ENCODE measurements at regions not wholly inside any gene's neighbourhood (a gene's known extent, or its start where the extent isn't known, plus 50 kb on each side); places are given as distances from the start of the nearest gene placed in this dataset.

- no peak overlapping the region for H3K4me2 ChIP-seq (ENCODE audit: insufficient read depth, low read length, poor library complexity, severe bottlenecking)
- H3K79me1 ChIP-seq (ENCODE audit: low read depth, low read length) = no peaks in the 10 kb centered on the region
- no peak overlapping the region for H3K23ac ChIP-seq (ENCODE audit: low read depth, low read length, poor library complexity)
- H2BK5ac ChIP-seq (ENCODE audit: low read length) = no peak overlapping the region
- H4K91ac ChIP-seq (ENCODE audit: low read depth, low read length, poor library complexity) = no peak overlapping the region
- H3K4ac ChIP-seq (ENCODE audit: low read length) = no peak overlapping the region
- H3K9ac ChIP-seq (ENCODE audit: low read depth, low read length, poor library complexity) = no peak overlapping the region
- no peak overlapping the region for H3K18ac ChIP-seq (ENCODE audit: low read length)
- no peak overlapping the region for H2BK120ac ChIP-seq (ENCODE audit: low read depth, low read length)
- no peak overlapping the region for H3K4me3 ChIP-seq (ENCODE audit: low read length in 2 of 2)
- H3K14ac ChIP-seq (ENCODE audit: low read length) = peak overlapping the region; percentile 42
- no peak overlapping the region for H3K27ac ChIP-seq (replicated peaks; ENCODE audit: low read length)
- no CpG with 5 or more reads among the region's 7 CpGs for WGBS, 2 donors (ENCODE audit: extremely low coverage in 2 of 2, insufficient read length in 2 of 2, insufficient replicate concordance in 1 of 2)
- no peak overlapping the region for H2BK15ac ChIP-seq (ENCODE audit: low read length)
- H2BK12ac ChIP-seq (ENCODE audit: low read length) = no peak overlapping the region
- no peaks in the 10 kb centered on the region for H3K4me1 ChIP-seq (ENCODE audit: control insufficient read depth in 2 of 2, insufficient read depth in 1 of 2, low read depth in 1 of 2, low read length in 2 of 2)
- no peak overlapping the region for H4K8ac ChIP-seq (ENCODE audit: low read depth, low read length)
- no peaks in the 10 kb centered on the region for H3K36me3 ChIP-seq (replicated peaks in 1 of 2; ENCODE audit: control insufficient read depth in 2 of 2, insufficient read depth in 2 of 2, low read length in 2 of 2)
- H3K9me3 ChIP-seq (replicated peaks in 1 of 2; ENCODE audit: control insufficient read depth in 2 of 2, insufficient read depth in 1 of 2, low read depth in 1 of 2, low read length in 2 of 2) = no peaks in the 10 kb centered on the region
- no peaks in the 10 kb centered on the region for H3K27me3 ChIP-seq (ENCODE audit: control insufficient read depth in 3 of 3, insufficient read depth in 3 of 3, low read depth in 1 of 3, low read length in 3 of 3)
- no peak overlapping the region for H2AK5ac ChIP-seq (ENCODE audit: low read depth, low read length)
- DNase-seq (ENCODE audit: low spot score) = no peak
- no peak overlapping the region for H2AFZ ChIP-seq (ENCODE audit: low read length)
Measured at GRCh38 chr9:90017679-90018078, 412.9 kb downstream of the GADD45G start.

- Histone ChIP-seq H3K14ac (ENCODE audit: low read length) (no peak overlapping the region), H2BK12ac (ENCODE audit: low read length) (no peak overlapping the region), H3K4me3 (ENCODE audit: low read length in 2 of 2) (no peak overlapping the region), H2BK5ac (ENCODE audit: low read length) (no peak overlapping the region), H3K27ac (replicated peaks; ENCODE audit: low read length) (no peak overlapping the region), H3K4me2 (ENCODE audit: insufficient read depth, low read length, poor library complexity, severe bottlenecking) (no peak overlapping the region), H3K23ac (ENCODE audit: low read depth, low read length, poor library complexity) (no peak overlapping the region), H3K79me1 (ENCODE audit: low read depth, low read length) (no peaks in the 10 kb centered on the region), H3K4me1 (ENCODE audit: control insufficient read depth in 2 of 2, insufficient read depth in 1 of 2, low read depth in 1 of 2, low read length in 2 of 2) (no peaks in the 10 kb centered on the region), H3K36me3 (replicated peaks in 1 of 2; ENCODE audit: control insufficient read depth in 2 of 2, insufficient read depth in 2 of 2, low read length in 2 of 2) (no peaks in the 10 kb centered on the region), H4K8ac (ENCODE audit: low read depth, low read length) (no peak overlapping the region), H2BK120ac (ENCODE audit: low read depth, low read length) (no peak overlapping the region), H2BK15ac (ENCODE audit: low read length) (no peak overlapping the region), H3K18ac (ENCODE audit: low read length) (no peak overlapping the region), H2AK5ac (ENCODE audit: low read depth, low read length) (no peak overlapping the region), H3K9ac (ENCODE audit: low read depth, low read length, poor library complexity) (no peak overlapping the region), H2AFZ (ENCODE audit: low read length) (no peak overlapping the region), H3K27me3 (ENCODE audit: control insufficient read depth in 3 of 3, insufficient read depth in 3 of 3, low read depth in 1 of 3, low read length in 3 of 3) (no peaks in the 10 kb centered on the region), H4K91ac (ENCODE audit: low read depth, low read length, poor library complexity) (no peak overlapping the region), H3K4ac (ENCODE audit: low read length) (no peak overlapping the region), H3K9me3 (replicated peaks in 1 of 2; ENCODE audit: control insufficient read depth in 2 of 2, insufficient read depth in 1 of 2, low read depth in 1 of 2, low read length in 2 of 2) (peaks cover 0 to 1% of the 10 kb centered on the region in 2 donors)
- no peak for DNase-seq (ENCODE audit: low spot score)
- WGBS, 2 donors (ENCODE audit: extremely low coverage in 2 of 2, insufficient read length in 2 of 2, insufficient replicate concordance in 1 of 2) = no CpG with 5 or more reads among the region's 2 CpGs
Measured at GRCh38 chr9:90018688-90019087, 413.9 kb downstream of the GADD45G start.

- Histone ChIP-seq H3K4me2 (ENCODE audit: insufficient read depth, low read length, poor library complexity, severe bottlenecking) (no peak overlapping the region), H3K36me3 (replicated peaks in 1 of 2; ENCODE audit: control insufficient read depth in 2 of 2, insufficient read depth in 2 of 2, low read length in 2 of 2) (no peaks in the 10 kb centered on the region), H4K8ac (ENCODE audit: low read depth, low read length) (no peak overlapping the region), H2BK12ac (ENCODE audit: low read length) (no peak overlapping the region), H2AFZ (ENCODE audit: low read length) (no peak overlapping the region), H2BK5ac (ENCODE audit: low read length) (no peak overlapping the region), H3K79me1 (ENCODE audit: low read depth, low read length) (no peaks in the 10 kb centered on the region), H2BK120ac (ENCODE audit: low read depth, low read length) (no peak overlapping the region), H3K18ac (ENCODE audit: low read length) (no peak overlapping the region), H3K4me3 (ENCODE audit: low read length in 2 of 2) (no peak overlapping the region), H2AK5ac (ENCODE audit: low read depth, low read length) (no peak overlapping the region), H3K4me1 (ENCODE audit: control insufficient read depth in 2 of 2, insufficient read depth in 1 of 2, low read depth in 1 of 2, low read length in 2 of 2) (no peaks in the 10 kb centered on the region), H3K9ac (ENCODE audit: low read depth, low read length, poor library complexity) (peak overlapping the region; percentile 5), H3K27ac (replicated peaks; ENCODE audit: low read length) (no peak overlapping the region), H3K9me3 (replicated peaks in 1 of 2; ENCODE audit: control insufficient read depth in 2 of 2, insufficient read depth in 1 of 2, low read depth in 1 of 2, low read length in 2 of 2) (peaks cover 0 to 1% of the 10 kb centered on the region in 2 donors), H2BK15ac (ENCODE audit: low read length) (no peak overlapping the region), H3K14ac (ENCODE audit: low read length) (no peak overlapping the region), H3K4ac (ENCODE audit: low read length) (no peak overlapping the region), H3K27me3 (ENCODE audit: control insufficient read depth in 3 of 3, insufficient read depth in 3 of 3, low read depth in 1 of 3, low read length in 3 of 3) (no peaks in the 10 kb centered on the region), H3K23ac (ENCODE audit: low read depth, low read length, poor library complexity) (no peak overlapping the region), H4K91ac (ENCODE audit: low read depth, low read length, poor library complexity) (no peak overlapping the region)
- no peak for DNase-seq (ENCODE audit: low spot score)
- no CpG with 5 or more reads among the region's 9 CpGs for WGBS, 2 donors (ENCODE audit: extremely low coverage in 2 of 2, insufficient read length in 2 of 2, insufficient replicate concordance in 1 of 2)
Measured at GRCh38 chr9:90019626-90020025, 414.8 kb downstream of the GADD45G start.

DNA sequence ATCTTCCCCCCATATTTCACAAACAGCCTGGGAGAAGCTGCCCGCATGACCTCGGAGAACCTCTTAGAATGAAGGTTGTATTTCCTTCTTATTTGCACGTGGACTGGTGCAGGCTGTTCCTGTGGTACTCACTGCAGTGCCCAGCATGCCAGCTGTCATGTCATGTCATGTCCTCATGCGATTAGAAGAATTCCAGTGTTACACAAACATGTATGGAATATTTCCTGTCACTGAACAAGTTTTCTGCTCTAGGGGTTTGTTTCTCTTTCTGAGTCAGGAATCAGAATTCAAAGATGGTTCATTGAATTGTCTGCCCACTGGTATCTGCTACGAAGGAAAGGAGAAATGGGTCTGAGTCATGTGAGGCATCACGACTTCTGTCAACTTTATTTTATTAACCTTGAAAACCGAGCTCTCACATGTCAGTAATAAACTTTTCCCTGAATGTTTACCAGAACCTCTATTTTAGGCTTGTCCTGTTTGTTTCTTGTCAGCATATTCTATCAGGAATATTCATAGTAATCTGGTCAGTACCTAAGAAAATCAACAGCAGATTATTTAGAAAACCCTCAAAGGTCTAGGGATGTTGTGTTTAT, 415.6 kb downstream of the GADD45G start:
- Histone ChIP-seq H3K4me1 (ENCODE audit: control insufficient read depth in 2 of 2, insufficient read depth in 1 of 2, low read depth in 1 of 2, low read length in 2 of 2) (no peaks in the 10 kb centered on the region), H3K23ac (ENCODE audit: low read depth, low read length, poor library complexity) (no peak overlapping the region), H2BK12ac (ENCODE audit: low read length) (no peak overlapping the region), H2BK15ac (ENCODE audit: low read length) (no peak overlapping the region), H3K9ac (ENCODE audit: low read depth, low read length, poor library complexity) (no peak overlapping the region), H3K18ac (ENCODE audit: low read length) (no peak overlapping the region), H3K4me3 (ENCODE audit: low read length in 2 of 2) (no peak overlapping the region), H3K4me2 (ENCODE audit: insufficient read depth, low read length, poor library complexity, severe bottlenecking) (no peak overlapping the region), H3K9me3 (replicated peaks in 1 of 2; ENCODE audit: control insufficient read depth in 2 of 2, insufficient read depth in 1 of 2, low read depth in 1 of 2, low read length in 2 of 2) (peaks cover 0 to 1% of the 10 kb centered on the region in 2 donors), H2AK5ac (ENCODE audit: low read depth, low read length) (no peak overlapping the region), H4K91ac (ENCODE audit: low read depth, low read length, poor library complexity) (no peak overlapping the region), H3K27ac (replicated peaks; ENCODE audit: low read length) (no peak overlapping the region), H3K36me3 (replicated peaks in 1 of 2; ENCODE audit: control insufficient read depth in 2 of 2, insufficient read depth in 2 of 2, low read length in 2 of 2) (no peaks in the 10 kb centered on the region), H3K79me1 (ENCODE audit: low read depth, low read length) (no peaks in the 10 kb centered on the region), H3K27me3 (ENCODE audit: control insufficient read depth in 3 of 3, insufficient read depth in 3 of 3, low read depth in 1 of 3, low read length in 3 of 3) (no peaks in the 10 kb centered on the region), H3K4ac (ENCODE audit: low read length) (no peak overlapping the region), H4K8ac (ENCODE audit: low read depth, low read length) (no peak overlapping the region), H3K14ac (ENCODE audit: low read length) (no peak overlapping the region), H2AFZ (ENCODE audit: low read length) (no peak overlapping the region), H2BK120ac (ENCODE audit: low read depth, low read length) (no peak overlapping the region), H2BK5ac (ENCODE audit: low read length) (no peak overlapping the region)
- WGBS, 2 donors (ENCODE audit: extremely low coverage in 2 of 2, insufficient read length in 2 of 2, insufficient replicate concordance in 1 of 2) = no CpG with 5 or more reads among the region's 7 CpGs
- no peak for DNase-seq (ENCODE audit: low spot score)

Data from neuronal stem cell (in vitro differentiated cells).